ENCODE measurements at regions not wholly inside any gene's neighbourhood (a gene's known extent, or its start where the extent isn't known, plus 50 kb on each side); places are given as distances from the start of the nearest gene placed in this dataset.

- 53 to 88% methylated on average over 2 of the region's 2 CpGs for WGBS, 2 donors
- TF ChIP-seq, protein P1, sequence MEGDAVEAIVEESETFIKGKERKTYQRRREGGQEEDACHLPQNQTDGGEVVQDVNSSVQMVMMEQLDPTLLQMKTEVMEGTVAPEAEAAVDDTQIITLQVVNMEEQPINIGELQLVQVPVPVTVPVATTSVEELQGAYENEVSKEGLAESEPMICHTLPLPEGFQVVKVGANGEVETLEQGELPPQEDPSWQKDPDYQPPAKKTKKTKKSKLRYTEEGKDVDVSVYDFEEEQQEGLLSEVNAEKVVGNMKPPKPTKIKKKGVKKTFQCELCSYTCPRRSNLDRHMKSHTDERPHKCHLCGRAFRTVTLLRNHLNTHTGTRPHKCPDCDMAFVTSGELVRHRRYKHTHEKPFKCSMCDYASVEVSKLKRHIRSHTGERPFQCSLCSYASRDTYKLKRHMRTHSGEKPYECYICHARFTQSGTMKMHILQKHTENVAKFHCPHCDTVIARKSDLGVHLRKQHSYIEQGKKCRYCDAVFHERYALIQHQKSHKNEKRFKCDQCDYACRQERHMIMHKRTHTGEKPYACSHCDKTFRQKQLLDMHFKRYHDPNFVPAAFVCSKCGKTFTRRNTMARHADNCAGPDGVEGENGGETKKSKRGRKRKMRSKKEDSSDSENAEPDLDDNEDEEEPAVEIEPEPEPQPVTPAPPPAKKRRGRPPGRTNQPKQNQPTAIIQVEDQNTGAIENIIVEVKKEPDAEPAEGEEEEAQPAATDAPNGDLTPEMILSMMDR (IDR thresholded peaks at IDR 0.05): no peak
- TF ChIP-seq EP300 (IDR thresholded peaks at IDR 0.05) (no peak), POLR2AphosphoS5 (IDR thresholded peaks at IDR 0.05) (no peak), POLR2A (IDR thresholded peaks at IDR 0.05) (no peak)
- H3K27ac ChIP-seq: no peak overlapping the region
- no peaks in the 10 kb centered on the region for H3K27me3 ChIP-seq
- H3K4me1 ChIP-seq: peaks cover 0 to 22% (median 16%) of the 10 kb centered on the region in 4 donors
- DNase-seq: no peak
- no peak overlapping the region for H3K4me3 ChIP-seq
- H3K9me3 ChIP-seq: no peaks in the 10 kb centered on the region
- no peaks in the 10 kb centered on the region for H3K36me3 ChIP-seq
- intact Hi-C loops (cut with DNase I): no loop called here
These were observed 51.4 kb upstream of the TMCC3 start for GRCh38 chr12:94701711-94702110.

DNA sequence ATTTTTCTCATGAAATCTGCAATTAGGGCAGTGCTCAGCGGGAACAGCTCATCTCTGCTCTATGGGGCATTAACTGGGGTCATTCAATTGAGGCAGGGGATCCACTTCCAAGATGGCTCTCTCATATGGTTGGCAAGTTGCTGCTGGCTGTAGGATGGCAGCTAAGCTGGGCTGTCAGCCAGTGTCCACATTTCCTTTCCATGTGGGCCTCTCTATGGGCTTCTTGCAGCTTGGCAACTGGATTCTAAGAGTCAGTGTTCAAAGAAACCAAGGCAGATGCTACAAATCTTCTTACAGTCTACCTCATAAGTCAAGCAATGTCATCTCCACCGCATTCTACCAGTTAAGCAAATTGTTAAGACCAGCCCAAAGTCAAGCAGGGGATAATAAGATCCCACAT, 50.3 kb upstream of the TMCC3 start:
- no peak overlapping the region for H3K4me3 ChIP-seq
- intact Hi-C loops (cut with DNase I): no loop called here
- WGBS, 2 donors: 75 to 97% methylated on average over 2 of the region's 2 CpGs

More for the DNA sequence above, 50.3 kb upstream of the TMCC3 start:
- H3K36me3 ChIP-seq: no peaks in the 10 kb centered on the region
- H3K27ac ChIP-seq: no peak overlapping the region
- H3K4me1 ChIP-seq: peaks cover 0 to 20% (median 13%) of the 10 kb centered on the region in 4 donors
- no peaks in the 10 kb centered on the region for H3K9me3 ChIP-seq
- no peak for DNase-seq
- no peaks in the 10 kb centered on the region for H3K27me3 ChIP-seq
- TF ChIP-seq POLR2A (IDR thresholded peaks at IDR 0.05) (no peak), POLR2AphosphoS5 (IDR thresholded peaks at IDR 0.05) (no peak), EP300 (IDR thresholded peaks at IDR 0.05) (no peak)
- TF ChIP-seq, protein P1 (IDR thresholded peaks at IDR 0.05): no peak
